GM12873 (cell line): ENCODE measurements at regions not wholly inside any gene's neighbourhood (a gene's known extent, or its start where the extent isn't known, plus 50 kb on each side); places are given as distances from the start of the nearest gene placed in this dataset.

Experiments used
- CTCF ChIP-seq: IDR thresholded peaks from 2 replicates; pipeline ENCODE4 v1.5.1; 2012; ENCODE audit warnings: low read depth, mild to moderate bottlenecking, moderate library complexity, low read length, control low read depth; ENCODE audit not compliant: insufficient read depth; ENCODE audit errors: missing control alignments

DNA sequence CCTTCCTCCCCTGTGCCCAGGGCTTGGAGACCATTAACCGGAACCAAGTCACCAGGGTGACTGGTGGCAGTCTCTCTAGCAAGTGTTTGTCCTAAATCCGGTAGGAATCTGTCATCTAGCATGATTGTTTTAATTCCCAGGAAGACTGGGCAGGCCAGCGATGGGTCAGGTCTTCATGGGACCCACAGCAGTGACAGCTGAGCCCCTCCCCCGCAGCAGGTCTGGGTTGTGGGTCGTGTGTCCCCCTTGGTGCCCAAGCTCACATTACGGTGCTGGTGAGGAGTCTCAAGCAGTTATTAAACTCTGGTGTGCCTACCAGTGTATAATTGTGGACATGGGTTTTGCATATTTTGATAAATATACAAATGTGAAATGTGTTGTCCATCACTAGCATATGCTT lies 466.5 kb downstream of the MATN1 start:
- no peak for TF ChIP-seq CTCF

GRCh38 chr1:30255111-30255724 lies 468.2 kb downstream of the MATN1 start:
- no peak for TF ChIP-seq CTCF

DNA sequence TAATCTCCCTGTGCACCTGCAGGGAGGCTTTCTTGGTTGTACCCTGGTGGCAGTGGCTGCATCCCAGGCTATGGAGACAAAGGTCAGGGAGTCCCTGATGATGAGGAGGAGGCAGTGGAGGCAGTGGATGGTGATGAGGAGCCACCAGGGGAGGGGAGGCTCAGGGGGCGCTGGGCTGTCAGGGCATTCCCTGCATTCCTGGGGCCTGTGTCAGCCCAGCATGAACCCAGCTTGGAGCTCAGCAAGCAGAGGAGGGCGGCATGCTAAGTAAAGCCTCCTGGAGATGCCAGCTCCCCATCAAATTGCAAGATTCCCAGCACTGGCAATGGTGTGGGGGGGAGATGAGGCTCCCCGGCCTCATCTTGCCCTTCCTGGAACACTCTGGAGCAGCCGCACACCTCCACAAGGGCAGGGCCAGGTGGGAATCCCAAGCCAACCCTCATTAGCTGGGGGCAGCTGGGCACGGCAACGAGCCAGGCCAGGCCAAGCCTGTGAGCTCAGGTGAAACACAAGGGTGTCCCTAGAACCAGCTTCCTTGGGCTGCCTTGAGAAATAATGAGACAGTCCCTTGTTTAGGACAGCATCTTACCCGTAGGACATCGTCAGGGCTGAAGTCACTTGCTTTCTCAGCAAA lies 469.5 kb downstream of the MATN1 start:
- TF ChIP-seq CTCF: no peak

- no peak for TF ChIP-seq CTCF
These were observed 470.0 kb downstream of the MATN1 start for GRCh38 chr1:30253361-30253760.

- TF ChIP-seq CTCF: no peak
These were observed 472.2 kb downstream of the MATN1 start for GRCh38 chr1:30250984-30251850.

DNA sequence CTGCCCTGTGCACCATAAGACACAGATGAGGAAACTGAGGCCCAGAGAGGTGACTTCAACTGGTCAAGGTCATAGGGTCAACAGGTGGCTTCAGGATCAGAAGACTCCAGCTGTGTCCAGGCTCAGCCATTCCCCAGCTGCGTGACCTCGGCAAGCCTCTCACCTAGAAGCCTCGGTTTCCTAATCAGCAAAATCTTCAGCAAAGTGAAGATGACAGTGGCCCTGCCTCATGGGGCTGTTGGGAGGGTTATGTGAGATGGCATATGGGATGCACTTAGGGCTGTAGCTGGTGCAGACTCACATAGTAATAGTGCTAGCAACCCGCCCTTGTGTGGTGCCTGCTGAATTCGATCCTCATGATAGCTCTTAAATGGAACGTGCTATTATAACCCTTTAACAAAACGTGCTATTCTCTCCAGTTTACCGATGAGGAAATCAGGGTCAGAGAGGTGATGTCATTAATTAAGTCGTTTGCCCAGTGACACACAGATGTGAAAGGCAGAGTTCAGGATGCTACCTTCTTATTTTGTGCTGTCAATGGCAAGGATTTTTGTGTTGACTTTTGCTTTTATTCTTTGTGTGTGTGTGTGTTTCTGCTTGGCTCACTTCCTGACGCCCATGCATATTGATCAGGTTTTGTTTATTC lies 472.9 kb downstream of the MATN1 start:
- no peak for TF ChIP-seq CTCF
